AG09319 (cell line): ENCODE measurements at regions not wholly inside any gene's neighbourhood (a gene's known extent, or its start where the extent isn't known, plus 50 kb on each side); places are given as distances from the start of the nearest gene placed in this dataset.

Experiments
- DNase-seq: peaks from one replicate; pipeline ENCODE4 v3.0.0-alpha.2; 2010; ENCODE audit warnings: low read depth; ENCODE audit errors: extremely low read depth
- TF ChIP-seq, protein P1 (sequence below): IDR thresholded peaks from 2 replicates; pipeline ENCODE4 v1.5.1; 2011; ENCODE audit warnings: low read depth, mild to moderate bottlenecking, inconsistent platforms, low read length, moderate library complexity

DNA sequence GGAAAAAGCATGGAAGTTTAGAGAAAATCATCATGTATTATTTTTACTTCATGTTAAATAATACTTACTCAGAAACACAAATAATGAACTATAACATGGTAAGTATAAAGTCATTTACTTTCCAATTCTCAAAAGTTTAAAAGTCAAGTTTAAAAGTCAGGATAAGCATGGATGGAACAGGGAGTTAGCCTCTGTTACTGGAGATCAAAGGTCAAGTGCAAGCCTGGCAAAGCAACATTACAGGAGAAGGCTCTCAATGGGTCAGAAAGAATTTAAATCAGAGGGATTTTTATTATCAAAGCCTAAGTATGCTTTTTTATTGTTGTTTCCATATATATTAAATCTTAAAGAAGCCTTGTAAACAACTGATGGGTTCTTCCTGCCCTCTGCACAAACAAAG lies 505.4 kb downstream of the KCNA4 start:
- TF ChIP-seq, protein P1, sequence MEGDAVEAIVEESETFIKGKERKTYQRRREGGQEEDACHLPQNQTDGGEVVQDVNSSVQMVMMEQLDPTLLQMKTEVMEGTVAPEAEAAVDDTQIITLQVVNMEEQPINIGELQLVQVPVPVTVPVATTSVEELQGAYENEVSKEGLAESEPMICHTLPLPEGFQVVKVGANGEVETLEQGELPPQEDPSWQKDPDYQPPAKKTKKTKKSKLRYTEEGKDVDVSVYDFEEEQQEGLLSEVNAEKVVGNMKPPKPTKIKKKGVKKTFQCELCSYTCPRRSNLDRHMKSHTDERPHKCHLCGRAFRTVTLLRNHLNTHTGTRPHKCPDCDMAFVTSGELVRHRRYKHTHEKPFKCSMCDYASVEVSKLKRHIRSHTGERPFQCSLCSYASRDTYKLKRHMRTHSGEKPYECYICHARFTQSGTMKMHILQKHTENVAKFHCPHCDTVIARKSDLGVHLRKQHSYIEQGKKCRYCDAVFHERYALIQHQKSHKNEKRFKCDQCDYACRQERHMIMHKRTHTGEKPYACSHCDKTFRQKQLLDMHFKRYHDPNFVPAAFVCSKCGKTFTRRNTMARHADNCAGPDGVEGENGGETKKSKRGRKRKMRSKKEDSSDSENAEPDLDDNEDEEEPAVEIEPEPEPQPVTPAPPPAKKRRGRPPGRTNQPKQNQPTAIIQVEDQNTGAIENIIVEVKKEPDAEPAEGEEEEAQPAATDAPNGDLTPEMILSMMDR, result no peak
- DNase-seq, result no peak

- no peak for DNase-seq
- TF ChIP-seq, protein P1, result no peak
Measured at GRCh38 chr11:29507376-29507775, 509.5 kb downstream of the KCNA4 start.

- DNase-seq, result no peak
- TF ChIP-seq, protein P1, result no peak
Measured at GRCh38 chr11:29495676-29496075, 521.2 kb downstream of the KCNA4 start.

GRCh38 chr11:29490938-29491337 lies 525.9 kb downstream of the KCNA4 start:
- TF ChIP-seq, protein P1, result no peak
- no peak for DNase-seq

- no peak for DNase-seq
- TF ChIP-seq, protein P1, result no peak
Measured at GRCh38 chr11:29486301-29486700, 530.5 kb downstream of the KCNA4 start.

DNA sequence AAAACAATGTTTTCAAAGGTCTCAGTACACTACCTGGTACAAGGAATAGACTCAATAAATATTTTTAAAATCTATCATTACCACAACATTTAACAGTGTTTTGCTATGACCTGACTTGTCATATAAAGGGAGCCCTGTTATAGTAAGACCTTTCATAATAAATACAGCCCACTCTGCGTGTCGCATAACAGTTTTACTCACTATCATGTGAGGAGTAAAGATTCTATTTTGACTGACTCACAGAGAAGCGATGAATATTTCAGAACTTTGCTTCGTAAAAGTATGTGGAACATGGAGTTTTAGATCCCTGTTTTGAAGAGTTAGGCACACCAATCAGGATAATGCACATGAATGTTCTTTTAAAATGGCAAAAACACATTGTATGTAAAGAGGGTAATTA lies 531.2 kb downstream of the KCNA4 start:
- TF ChIP-seq, protein P1, result no peak
- DNase-seq, result no peak

- TF ChIP-seq, protein P1, result no peak
- no peak for DNase-seq
Measured at GRCh38 chr11:29484548-29484947, 532.3 kb downstream of the KCNA4 start.
